ENCODE measurements at regions not wholly inside any gene's neighbourhood (a gene's known extent, or its start where the extent isn't known, plus 50 kb on each side); places are given as distances from the start of the nearest gene placed in this dataset.

GRCh38 chr1:11413986-11414391 is 65.0 kb upstream of the DISP3 start:
- TF ChIP-seq GABPA (IDR thresholded peaks at IDR 0.05; ENCODE audit: low read depth) (no peak), POLR2AphosphoS5 (IDR thresholded peaks at IDR 0.05; ENCODE audit: low read depth) (no peak), SPI1 (IDR thresholded peaks at IDR 0.05; ENCODE audit: borderline replicate concordance, low read depth) (no peak), CTCF (IDR thresholded peaks at IDR 0.05; ENCODE audit: insufficient read depth, low read length) (no peak)
- TF ChIP-seq, protein P1, sequence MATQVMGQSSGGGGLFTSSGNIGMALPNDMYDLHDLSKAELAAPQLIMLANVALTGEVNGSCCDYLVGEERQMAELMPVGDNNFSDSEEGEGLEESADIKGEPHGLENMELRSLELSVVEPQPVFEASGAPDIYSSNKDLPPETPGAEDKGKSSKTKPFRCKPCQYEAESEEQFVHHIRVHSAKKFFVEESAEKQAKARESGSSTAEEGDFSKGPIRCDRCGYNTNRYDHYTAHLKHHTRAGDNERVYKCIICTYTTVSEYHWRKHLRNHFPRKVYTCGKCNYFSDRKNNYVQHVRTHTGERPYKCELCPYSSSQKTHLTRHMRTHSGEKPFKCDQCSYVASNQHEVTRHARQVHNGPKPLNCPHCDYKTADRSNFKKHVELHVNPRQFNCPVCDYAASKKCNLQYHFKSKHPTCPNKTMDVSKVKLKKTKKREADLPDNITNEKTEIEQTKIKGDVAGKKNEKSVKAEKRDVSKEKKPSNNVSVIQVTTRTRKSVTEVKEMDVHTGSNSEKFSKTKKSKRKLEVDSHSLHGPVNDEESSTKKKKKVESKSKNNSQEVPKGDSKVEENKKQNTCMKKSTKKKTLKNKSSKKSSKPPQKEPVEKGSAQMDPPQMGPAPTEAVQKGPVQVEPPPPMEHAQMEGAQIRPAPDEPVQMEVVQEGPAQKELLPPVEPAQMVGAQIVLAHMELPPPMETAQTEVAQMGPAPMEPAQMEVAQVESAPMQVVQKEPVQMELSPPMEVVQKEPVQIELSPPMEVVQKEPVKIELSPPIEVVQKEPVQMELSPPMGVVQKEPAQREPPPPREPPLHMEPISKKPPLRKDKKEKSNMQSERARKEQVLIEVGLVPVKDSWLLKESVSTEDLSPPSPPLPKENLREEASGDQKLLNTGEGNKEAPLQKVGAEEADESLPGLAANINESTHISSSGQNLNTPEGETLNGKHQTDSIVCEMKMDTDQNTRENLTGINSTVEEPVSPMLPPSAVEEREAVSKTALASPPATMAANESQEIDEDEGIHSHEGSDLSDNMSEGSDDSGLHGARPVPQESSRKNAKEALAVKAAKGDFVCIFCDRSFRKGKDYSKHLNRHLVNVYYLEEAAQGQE (IDR thresholded peaks at IDR 0.05; ENCODE audit: insufficient replicate concordance, low read depth) = no peak
- Histone ChIP-seq H3K27me3 (ENCODE audit: insufficient read depth, poor library complexity, severe bottlenecking) (peaks cover 3% of the 10 kb centered on the region), H3K4me3 (replicated peaks; ENCODE audit: insufficient read depth, low read length) (no peak overlapping the region), H3K27ac (replicated peaks) (no peak overlapping the region)
- no peak for DNase-seq (ENCODE audit: low read depth in 1 of 2, low spot score in 1 of 2)

GRCh38 chr1:11414926-11415538 is 63.9 kb upstream of the DISP3 start:
- Histone ChIP-seq H3K27ac (replicated peaks) (no peak overlapping the region), H3K27me3 (ENCODE audit: insufficient read depth, poor library complexity, severe bottlenecking) (peaks cover 3% of the 10 kb centered on the region), H3K4me3 (replicated peaks; ENCODE audit: insufficient read depth, low read length) (no peak overlapping the region)
- DNase-seq (ENCODE audit: low read depth in 1 of 2, low spot score in 1 of 2) = no peak
- TF ChIP-seq SPI1 (IDR thresholded peaks at IDR 0.05; ENCODE audit: borderline replicate concordance, low read depth) = no peak
- TF ChIP-seq GABPA (IDR thresholded peaks at IDR 0.05; ENCODE audit: low read depth) = no peak
- no peak for TF ChIP-seq POLR2AphosphoS5 (IDR thresholded peaks at IDR 0.05; ENCODE audit: low read depth)

- Histone ChIP-seq H3K4me3 (replicated peaks; ENCODE audit: insufficient read depth, low read length) (no peak overlapping the region), H3K27me3 (ENCODE audit: insufficient read depth, poor library complexity, severe bottlenecking) (peaks cover 3% of the 10 kb centered on the region), H3K27ac (replicated peaks) (no peak overlapping the region)
- no peak for DNase-seq (ENCODE audit: low read depth in 1 of 2, low spot score in 1 of 2)
- TF ChIP-seq POLR2AphosphoS5 (IDR thresholded peaks at IDR 0.05; ENCODE audit: low read depth) (no peak), SPI1 (IDR thresholded peaks at IDR 0.05; ENCODE audit: borderline replicate concordance, low read depth) (no peak), CTCF (IDR thresholded peaks at IDR 0.05; ENCODE audit: insufficient read depth, low read length) (no peak), GABPA (IDR thresholded peaks at IDR 0.05; ENCODE audit: low read depth) (no peak)
- TF ChIP-seq, protein P1 (IDR thresholded peaks at IDR 0.05; ENCODE audit: insufficient replicate concordance, low read depth) = no peak
These were observed 61.8 kb upstream of the DISP3 start for GRCh38 chr1:11417162-11417561.

- H3K27ac ChIP-seq (replicated peaks) = no peak overlapping the region
- TF ChIP-seq POLR2AphosphoS5 (IDR thresholded peaks at IDR 0.05; ENCODE audit: low read depth) = no peak
- no peak for TF ChIP-seq GABPA (IDR thresholded peaks at IDR 0.05; ENCODE audit: low read depth)
- TF ChIP-seq SPI1 (IDR thresholded peaks at IDR 0.05; ENCODE audit: borderline replicate concordance, low read depth) = no peak
- TF ChIP-seq, protein P1 (IDR thresholded peaks at IDR 0.05; ENCODE audit: insufficient replicate concordance, low read depth) = no peak
- no peak for TF ChIP-seq CTCF (IDR thresholded peaks at IDR 0.05; ENCODE audit: insufficient read depth, low read length)
- H3K27me3 ChIP-seq (ENCODE audit: insufficient read depth, poor library complexity, severe bottlenecking) = peaks cover 3% of the 10 kb centered on the region
- no peak for DNase-seq (ENCODE audit: low read depth in 1 of 2, low spot score in 1 of 2)
- H3K4me3 ChIP-seq (replicated peaks; ENCODE audit: insufficient read depth, low read length) = no peak overlapping the region
These were observed 60.9 kb upstream of the DISP3 start for GRCh38 chr1:11418056-11418455.

All from HL-60 (cell line).